ENCODE measurements at regions not wholly inside any gene's neighbourhood (a gene's known extent, or its start where the extent isn't known, plus 50 kb on each side); places are given as distances from the start of the nearest gene placed in this dataset.

- Mint-ChIP-seq H3K27ac (no peak overlapping the region), H3K9me3 (peaks cover 12% of the 10 kb centered on the region), H3K4me3 (no peak overlapping the region), H3K27me3 (ENCODE audit: low read depth, poor library complexity) (no peaks in the 10 kb centered on the region), H3K4me1 (peaks cover 6% of the 10 kb centered on the region), H3K36me3 (ENCODE audit: low read depth) (no peaks in the 10 kb centered on the region)
- TF ChIP-seq, protein P1, sequence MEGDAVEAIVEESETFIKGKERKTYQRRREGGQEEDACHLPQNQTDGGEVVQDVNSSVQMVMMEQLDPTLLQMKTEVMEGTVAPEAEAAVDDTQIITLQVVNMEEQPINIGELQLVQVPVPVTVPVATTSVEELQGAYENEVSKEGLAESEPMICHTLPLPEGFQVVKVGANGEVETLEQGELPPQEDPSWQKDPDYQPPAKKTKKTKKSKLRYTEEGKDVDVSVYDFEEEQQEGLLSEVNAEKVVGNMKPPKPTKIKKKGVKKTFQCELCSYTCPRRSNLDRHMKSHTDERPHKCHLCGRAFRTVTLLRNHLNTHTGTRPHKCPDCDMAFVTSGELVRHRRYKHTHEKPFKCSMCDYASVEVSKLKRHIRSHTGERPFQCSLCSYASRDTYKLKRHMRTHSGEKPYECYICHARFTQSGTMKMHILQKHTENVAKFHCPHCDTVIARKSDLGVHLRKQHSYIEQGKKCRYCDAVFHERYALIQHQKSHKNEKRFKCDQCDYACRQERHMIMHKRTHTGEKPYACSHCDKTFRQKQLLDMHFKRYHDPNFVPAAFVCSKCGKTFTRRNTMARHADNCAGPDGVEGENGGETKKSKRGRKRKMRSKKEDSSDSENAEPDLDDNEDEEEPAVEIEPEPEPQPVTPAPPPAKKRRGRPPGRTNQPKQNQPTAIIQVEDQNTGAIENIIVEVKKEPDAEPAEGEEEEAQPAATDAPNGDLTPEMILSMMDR (IDR thresholded peaks at IDR 0.05), result no peak
- DNase-seq, result no peak
Measured at GRCh38 chr12:25728056-25728595, 175.0 kb upstream of the LMNTD1 start.

DNA sequence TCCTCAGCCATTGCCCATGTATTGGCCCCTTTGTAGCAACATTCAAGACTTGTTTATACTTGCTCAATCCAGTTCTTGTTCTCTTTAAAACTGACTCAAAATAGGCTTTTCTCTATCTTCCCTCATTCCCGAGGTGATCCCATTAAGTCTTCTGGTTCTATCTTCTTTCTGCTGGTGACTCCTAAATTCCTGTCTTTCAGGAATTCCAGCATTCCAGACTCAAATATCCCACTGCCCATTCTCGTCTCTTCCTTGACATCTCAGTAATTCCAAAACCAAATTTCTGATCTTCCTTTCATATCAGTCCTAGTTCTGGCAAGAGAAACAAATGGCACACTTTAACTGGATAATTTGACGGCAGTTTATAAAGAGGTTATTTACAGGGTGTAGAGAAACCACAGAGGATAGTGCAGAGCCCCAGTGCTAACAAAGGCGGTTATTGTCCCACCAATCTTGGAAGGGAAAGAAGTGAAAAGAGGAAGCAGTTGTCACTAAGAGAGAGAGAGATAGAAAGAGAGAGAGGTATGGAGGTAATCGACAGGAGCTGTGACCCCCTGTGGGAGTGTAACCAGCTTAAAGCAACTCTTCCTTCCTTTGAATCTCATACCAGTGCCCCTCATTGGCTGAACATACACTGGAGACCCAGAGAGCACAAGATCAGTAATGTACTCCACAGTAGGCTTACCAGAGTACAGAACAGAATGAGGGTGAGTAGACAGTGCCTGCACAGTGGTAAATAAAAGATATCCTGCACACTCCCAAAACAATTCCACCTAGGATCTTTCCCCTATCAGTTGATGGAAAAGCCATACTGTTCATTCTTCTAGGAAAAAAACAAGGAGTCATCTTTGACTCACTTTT lies 177.6 kb upstream of the LMNTD1 start:
- Mint-ChIP-seq H3K4me3 (no peak overlapping the region), H3K4me1 (peaks cover 6% of the 10 kb centered on the region), H3K27ac (peak overlapping the region; percentile 33), H3K9me3 (peaks cover 19% of the 10 kb centered on the region), H3K36me3 (ENCODE audit: low read depth) (no peaks in the 10 kb centered on the region), H3K27me3 (ENCODE audit: low read depth, poor library complexity) (no peaks in the 10 kb centered on the region)
- DNase-seq, result no peak
- TF ChIP-seq, protein P1 (IDR thresholded peaks at IDR 0.05), result no peak

GRCh38 chr12:25733541-25733940 lies 180.5 kb upstream of the LMNTD1 start:
- Mint-ChIP-seq H3K4me1 (peaks cover 6% of the 10 kb centered on the region), H3K9me3 (peaks cover 26% of the 10 kb centered on the region), H3K36me3 (ENCODE audit: low read depth) (peaks cover 5% of the 10 kb centered on the region), H3K27me3 (ENCODE audit: low read depth, poor library complexity) (no peaks in the 10 kb centered on the region), H3K4me3 (no peak overlapping the region), H3K27ac (no peak overlapping the region)
- no peak for DNase-seq
- TF ChIP-seq, protein P1 (IDR thresholded peaks at IDR 0.05), result no peak

DNA sequence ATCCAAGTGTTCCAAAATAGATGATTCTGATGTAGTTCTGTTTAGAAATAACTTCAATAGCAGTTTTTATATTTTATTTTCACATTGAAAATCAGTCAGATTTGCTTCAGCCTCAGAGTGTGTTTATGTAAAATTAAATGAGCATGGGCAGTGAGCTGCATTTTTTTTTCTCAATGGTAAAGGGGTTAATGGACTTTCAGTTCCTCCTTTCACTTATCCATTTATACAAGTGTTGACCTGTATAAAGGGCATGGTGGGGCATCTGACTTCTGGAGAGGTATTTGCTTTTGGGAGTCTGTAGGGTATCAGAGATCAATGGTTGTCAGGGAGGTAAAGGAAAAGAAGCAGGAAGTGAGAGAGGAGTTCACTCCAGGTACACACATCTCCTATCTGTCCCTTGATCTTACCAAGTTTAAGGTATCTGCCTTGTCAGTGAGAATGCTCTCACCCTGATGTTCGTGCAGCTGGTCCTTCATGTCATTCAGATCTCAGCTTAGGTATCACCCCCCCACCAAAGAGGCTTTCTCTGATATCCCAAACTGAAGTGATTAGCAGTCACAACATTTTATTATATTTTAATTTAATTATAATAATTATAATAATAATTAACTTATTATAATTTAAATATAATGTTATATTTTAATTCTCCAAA lies 181.6 kb upstream of the LMNTD1 start:
- no peak overlapping the region for H3K4me3 Mint-ChIP-seq
- H3K36me3 Mint-ChIP-seq (ENCODE audit: low read depth), result peaks cover 5% of the 10 kb centered on the region
- H3K9me3 Mint-ChIP-seq, result peaks cover 23% of the 10 kb centered on the region
- no peaks in the 10 kb centered on the region for H3K27me3 Mint-ChIP-seq (ENCODE audit: low read depth, poor library complexity)
- DNase-seq, result no peak
- peaks cover 6% of the 10 kb centered on the region for H3K4me1 Mint-ChIP-seq
- no peak overlapping the region for H3K27ac Mint-ChIP-seq
- TF ChIP-seq, protein P1 (IDR thresholded peaks at IDR 0.05), result no peak

- H3K9me3 Mint-ChIP-seq, result peaks cover 16% of the 10 kb centered on the region
- no peak overlapping the region for H3K4me3 Mint-ChIP-seq
- H3K36me3 Mint-ChIP-seq (ENCODE audit: low read depth), result peaks cover 5% of the 10 kb centered on the region
- H3K27me3 Mint-ChIP-seq (ENCODE audit: low read depth, poor library complexity), result no peaks in the 10 kb centered on the region
- peaks cover 14% of the 10 kb centered on the region for H3K4me1 Mint-ChIP-seq
- DNase-seq, result no peak
- H3K27ac Mint-ChIP-seq, result peak overlapping the region; percentile 77
- TF ChIP-seq, protein P1 (IDR thresholded peaks at IDR 0.05), result no peak
Measured at GRCh38 chr12:25740617-25741016, 187.5 kb upstream of the LMNTD1 start.

All from nephron progenitor cell (in vitro differentiated cells).